HEK293 (cell line): ENCODE measurements at regions not wholly inside any gene's neighbourhood (a gene's known extent, or its start where the extent isn't known, plus 50 kb on each side); places are given as distances from the start of the nearest gene placed in this dataset.

Source experiments
- CTCF ChIA-PET: fragments of 350-600 bp; formaldehyde crosslinking; extraction: SDS; loops from one replicate; lab custom pipeline; 2021; ENCODE audit warnings: antibody characterized with exemption; lab: Yijun Ruan, JAX
- POLR2A ChIA-PET: fragments of 300-600 bp; formaldehyde crosslinking; extraction: SDS; loops from one replicate; lab custom pipeline; 2020; ENCODE audit warnings: antibody characterized with exemption, inconsistent platforms; lab: Yijun Ruan, JAX
- H3K27ac ChIP-seq: fragments of 200-500 bp; sonication (Bioruptor generic); 2 replicates; pipeline ENCODE4 v1.5.1; 2014; ENCODE audit warnings: low read depth, low read length, control low read depth, inconsistent platforms; ENCODE audit errors: extremely low read depth
- H3K36me3 ChIP-seq, 2 experiments: fragments of 200-500 bp in 1 of 2; sonication (Bioruptor generic) in 1 of 2; 1 replicate in 1 of 2; 2 replicates in 1 of 2; pipeline ENCODE4 v1.5.1; 2014 to 2017; ENCODE audit warnings: inconsistent platforms in 2 of 2, low read length in 2 of 2; ENCODE audit not compliant: control insufficient read depth in 2 of 2, insufficient read depth in 1 of 2
- H3K4me1 ChIP-seq: fragments of 200-500 bp; sonication (Bioruptor generic); 2 replicates; pipeline ENCODE4 v1.5.1; 2014; ENCODE audit warnings: mild to moderate bottlenecking, low read length, inconsistent platforms; ENCODE audit not compliant: control insufficient read depth, insufficient read depth
- H3K4me3 ChIP-seq: 2 replicates; pipeline ENCODE4 v1.5.1; 2011; ENCODE audit warnings: low read depth, mild to moderate bottlenecking, control low read depth, low read length, moderate library complexity
- H3K9me3 ChIP-seq: fragments of 200-500 bp; sonication (Bioruptor generic); 2 replicates; pipeline ENCODE4 v1.5.1; 2014; ENCODE audit warnings: low read depth, low read length, inconsistent platforms; ENCODE audit not compliant: control insufficient read depth, insufficient read depth
- KLF1 ChIP-seq: fragments of 450-650 bp; formaldehyde crosslinking; IDR thresholded peaks from 2 replicates; pipeline ENCODE4 v1.5.1; 2016; ENCODE audit warnings: missing biosample characterization, missing genetic modification characterization
- KLF10 ChIP-seq: fragments of 450-650 bp; IDR thresholded peaks from 2 replicates; pipeline ENCODE4 v1.5.1; 2018; ENCODE audit warnings: missing biosample characterization, mild to moderate bottlenecking, missing genetic modification characterization
- KLF9 ChIP-seq: fragments of 450-650 bp; formaldehyde crosslinking; IDR thresholded peaks from 2 replicates; pipeline ENCODE4 v1.5.1; 2016; ENCODE audit warnings: missing biosample characterization, missing genetic modification characterization, low read depth
- SCRT2 ChIP-seq: fragments of 450-650 bp; formaldehyde crosslinking; IDR thresholded peaks from 2 replicates; pipeline ENCODE4 v1.5.1; 2016; ENCODE audit warnings: missing biosample characterization, missing genetic modification characterization
- SP7 ChIP-seq: fragments of 450-650 bp; formaldehyde crosslinking; IDR thresholded peaks from 2 replicates; pipeline ENCODE4 v1.5.1; 2016; ENCODE audit warnings: missing biosample characterization, missing genetic modification characterization
- TCF7L2 ChIP-seq: IDR thresholded peaks from 2 replicates; pipeline ENCODE4 v1.6.1; 2011; ENCODE audit warnings: low read depth, mild to moderate bottlenecking, inconsistent platforms, low read length, moderate library complexity, borderline replicate concordance
- YY1 ChIP-seq: fragments of 450-650 bp; formaldehyde crosslinking; IDR thresholded peaks from 2 replicates; pipeline ENCODE4 v1.5.1; 2018; ENCODE audit warnings: missing biosample characterization, missing genetic modification characterization
- ZBTB6 ChIP-seq: fragments of 450-650 bp; formaldehyde crosslinking; IDR thresholded peaks from 2 replicates; pipeline ENCODE4 v1.5.1; 2017; ENCODE audit warnings: missing biosample characterization, missing genetic modification characterization
- ZEB2 ChIP-seq: fragments of 450-650 bp; formaldehyde crosslinking; IDR thresholded peaks from 2 replicates; pipeline ENCODE4 v1.5.1; 2016; ENCODE audit warnings: missing biosample characterization, missing genetic modification characterization
- ZFHX2 ChIP-seq: fragments of 450-650 bp; formaldehyde crosslinking; conservative IDR thresholded peaks from 2 replicates; pipeline ENCODE4 v1.5.1; 2016; ENCODE audit warnings: missing biosample characterization, missing genetic modification characterization
- ZFP41 ChIP-seq: fragments of 450-650 bp; formaldehyde crosslinking; IDR thresholded peaks from 2 replicates; pipeline ENCODE4 v1.5.1; 2016; ENCODE audit warnings: missing biosample characterization, missing genetic modification characterization, borderline replicate concordance
- ZFP69B ChIP-seq: fragments of 450-650 bp; formaldehyde crosslinking; IDR thresholded peaks from 2 replicates; pipeline ENCODE4 v1.5.1; 2016; ENCODE audit warnings: missing biosample characterization, missing genetic modification characterization
- ZIC2 ChIP-seq: fragments of 450-650 bp; formaldehyde crosslinking; IDR thresholded peaks from 2 replicates; pipeline ENCODE4 v1.5.1; 2016; ENCODE audit warnings: missing biosample characterization, missing genetic modification characterization
- ZNF112 ChIP-seq: fragments of 450-650 bp; formaldehyde crosslinking; IDR thresholded peaks from 2 replicates; pipeline ENCODE4 v1.5.0; 2017; ENCODE audit warnings: missing biosample characterization, missing genetic modification characterization
- ZNF114 ChIP-seq: fragments of 450-650 bp; formaldehyde crosslinking; IDR thresholded peaks from 2 replicates; pipeline ENCODE4 v1.5.0; 2017; ENCODE audit warnings: missing biosample characterization, missing genetic modification characterization
- ZNF132 ChIP-seq: fragments of 450-650 bp; formaldehyde crosslinking; IDR thresholded peaks from 2 replicates; pipeline ENCODE4 v1.5.1; 2017; ENCODE audit warnings: missing biosample characterization, missing genetic modification characterization, borderline replicate concordance
- ZNF2 ChIP-seq: fragments of 450-650 bp; formaldehyde crosslinking; IDR thresholded peaks from 2 replicates; pipeline ENCODE4 v1.5.1; 2016; ENCODE audit warnings: missing biosample characterization, missing genetic modification characterization
- ZNF26 ChIP-seq: fragments of 450-650 bp; formaldehyde crosslinking; IDR thresholded peaks from 2 replicates; pipeline ENCODE4 v1.5.1; 2016; ENCODE audit warnings: missing biosample characterization, missing genetic modification characterization
- ZNF350 ChIP-seq: fragments of 450-650 bp; formaldehyde crosslinking; IDR thresholded peaks from 2 replicates; pipeline ENCODE4 v1.5.0; 2017; ENCODE audit warnings: missing biosample characterization, mild to moderate bottlenecking, missing genetic modification characterization
- ZNF488 ChIP-seq: fragments of 450-650 bp; formaldehyde crosslinking; IDR thresholded peaks from 2 replicates; pipeline ENCODE4 v1.5.1; 2016; ENCODE audit warnings: missing biosample characterization, missing genetic modification characterization
- ZNF558 ChIP-seq: fragments of 450-650 bp; formaldehyde crosslinking; IDR thresholded peaks from 2 replicates; pipeline ENCODE4 v1.5.1; 2016; ENCODE audit warnings: missing biosample characterization, missing genetic modification characterization
- ZNF600 ChIP-seq: fragments of 450-650 bp; formaldehyde crosslinking; IDR thresholded peaks from 2 replicates; pipeline ENCODE4 v1.5.1; 2016; ENCODE audit warnings: missing biosample characterization, missing genetic modification characterization
- ZNF629 ChIP-seq: fragments of 450-650 bp; formaldehyde crosslinking; IDR thresholded peaks from 2 replicates; pipeline ENCODE4 v1.5.1; 2017; ENCODE audit warnings: missing biosample characterization, missing genetic modification characterization
- ZNF660 ChIP-seq: fragments of 450-650 bp; IDR thresholded peaks from 2 replicates; pipeline ENCODE4 v1.5.1; 2018; ENCODE audit warnings: missing biosample characterization, mild to moderate bottlenecking, missing genetic modification characterization
- ZNF670 ChIP-seq: fragments of 450-650 bp; formaldehyde crosslinking; IDR thresholded peaks from 2 replicates; pipeline ENCODE4 v1.5.1; 2016; ENCODE audit warnings: missing biosample characterization, missing genetic modification characterization, low read depth

- TF ChIP-seq ZFHX2 (tag by site-specific recombination) (no peak), ZNF488 (tag by site-specific recombination) (no peak), YY1 (tag by site-specific recombination) (no peak), KLF9 (tag by site-specific recombination) (no peak), ZNF132 (tag by site-specific recombination) (no peak), ZFP69B (tag by site-specific recombination) (no peak)
- no peaks in the 10 kb centered on the region for H3K9me3 ChIP-seq
- ChIA-PET CTCF (interaction anchor here (0.6 to 1.9 kb wide), 2 partner anchors 8 to 27 kb away, joined by 3 to 6 read pairs; no protein-coding TSS in a partner anchor), POLR2A (no interaction called here)
- H3K27ac ChIP-seq, result no peak overlapping the region
- H3K4me1 ChIP-seq, result no peaks in the 10 kb centered on the region
- peaks cover 0 to 6% of the 10 kb centered on the region in 2 experiments; a peak in 1 of 3 replicates for H3K36me3 ChIP-seq
- no peak overlapping the region for H3K4me3 ChIP-seq
Observed at GRCh38 chr4:20386906-20387305, 135.2 kb downstream of the SLIT2 start.

GRCh38 chr4:20391198-20391597, 139.5 kb downstream of the SLIT2 start:
- H3K36me3 ChIP-seq, result peaks cover 0 to 23% of the 10 kb centered on the region in 2 experiments; a peak in 1 of 3 replicates
- no peak overlapping the region for H3K27ac ChIP-seq
- CTCF ChIA-PET, result no interaction called here
- POLR2A ChIA-PET, result no interaction called here
- no peak overlapping the region for H3K4me3 ChIP-seq
- no peaks in the 10 kb centered on the region for H3K4me1 ChIP-seq
- no peaks in the 10 kb centered on the region for H3K9me3 ChIP-seq
- TF ChIP-seq SP7 (tag by site-specific recombination) (no peak), ZBTB6 (tag by site-specific recombination) (no peak), ZNF629 (tag by site-specific recombination) (no peak), KLF1 (tag by site-specific recombination) (no peak), ZNF350 (no peak), SCRT2 (tag by site-specific recombination) (no peak), KLF10 (no peak), ZNF26 (tag by site-specific recombination) (no peak), ZNF660 (tag by site-specific recombination) (no peak), ZEB2 (no peak), ZNF600 (no peak), ZNF670 (tag by site-specific recombination) (no peak), TCF7L2 (no peak), ZNF112 (tag by site-specific recombination) (no peak), ZNF558 (tag by site-specific recombination) (no peak), ZNF114 (no peak), ZNF2 (tag by site-specific recombination) (no peak), ZIC2 (tag by site-specific recombination) (no peak), ZFP41 (no peak)
